Stimulated activated CD8-positive, alpha-beta memory T cell treated with anti-CD3 and anti-CD28 coated beads, Interleukin-15, amount 100 ng/mL, for 48 hours (primary cell): ENCODE measurements at regions not wholly inside any gene's neighbourhood (a gene's known extent, or its start where the extent isn't known, plus 50 kb on each side); places are given as distances from the start of the nearest gene placed in this dataset.
"Not testable (repeated sequence)": the region's sequence is repeated elsewhere in the genome, so short reads cannot be mapped to it uniquely, and the experiment has no call there.

ENCODE experiments used
- DNase-seq, 2 donors: peaks; one replicate each; pipeline ENCODE4 v3.0.0-alpha.2; 2020; ENCODE audit warnings: low read depth in 2 of 2

DNA sequence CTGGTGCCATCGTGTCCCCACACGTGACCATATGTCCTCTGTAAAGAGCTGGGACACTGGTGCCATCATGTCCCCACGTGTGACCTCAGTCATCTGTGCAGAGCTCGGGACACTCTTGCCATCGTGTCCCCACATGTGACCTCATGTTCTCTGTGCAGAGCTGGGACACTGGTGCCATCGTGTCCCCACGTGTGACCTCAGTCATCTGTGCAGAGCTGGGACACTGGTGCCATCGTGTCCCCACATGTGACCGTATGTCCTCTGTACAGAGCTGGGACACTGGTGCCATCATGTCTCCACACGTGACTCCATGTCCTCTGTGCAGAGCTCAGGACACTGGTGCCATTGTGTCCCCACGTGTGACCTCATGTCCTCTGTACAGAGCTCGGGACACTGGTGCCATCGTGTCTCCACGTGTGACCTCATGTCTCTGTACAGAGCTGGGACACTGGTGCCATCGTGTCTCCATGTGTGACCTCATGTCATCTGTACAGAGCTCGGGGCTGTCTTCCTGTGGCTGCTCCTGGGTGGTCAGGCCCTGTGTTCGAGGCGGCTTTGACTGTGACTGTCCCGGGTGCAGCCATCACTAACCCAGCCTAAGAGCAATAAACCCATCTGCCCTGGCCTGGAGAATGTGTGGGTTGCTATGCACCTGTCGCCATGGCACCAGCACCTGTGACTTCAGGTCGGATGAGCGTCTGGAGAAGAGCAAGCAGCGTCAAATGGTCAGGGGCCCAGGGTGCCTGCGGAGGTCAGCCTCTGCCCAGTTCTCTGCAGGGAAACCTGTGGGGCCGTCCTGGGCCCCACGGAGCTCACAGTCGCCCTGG is 334.4 kb downstream of the ADGRD1 start:
- no peak for DNase-seq

DNA sequence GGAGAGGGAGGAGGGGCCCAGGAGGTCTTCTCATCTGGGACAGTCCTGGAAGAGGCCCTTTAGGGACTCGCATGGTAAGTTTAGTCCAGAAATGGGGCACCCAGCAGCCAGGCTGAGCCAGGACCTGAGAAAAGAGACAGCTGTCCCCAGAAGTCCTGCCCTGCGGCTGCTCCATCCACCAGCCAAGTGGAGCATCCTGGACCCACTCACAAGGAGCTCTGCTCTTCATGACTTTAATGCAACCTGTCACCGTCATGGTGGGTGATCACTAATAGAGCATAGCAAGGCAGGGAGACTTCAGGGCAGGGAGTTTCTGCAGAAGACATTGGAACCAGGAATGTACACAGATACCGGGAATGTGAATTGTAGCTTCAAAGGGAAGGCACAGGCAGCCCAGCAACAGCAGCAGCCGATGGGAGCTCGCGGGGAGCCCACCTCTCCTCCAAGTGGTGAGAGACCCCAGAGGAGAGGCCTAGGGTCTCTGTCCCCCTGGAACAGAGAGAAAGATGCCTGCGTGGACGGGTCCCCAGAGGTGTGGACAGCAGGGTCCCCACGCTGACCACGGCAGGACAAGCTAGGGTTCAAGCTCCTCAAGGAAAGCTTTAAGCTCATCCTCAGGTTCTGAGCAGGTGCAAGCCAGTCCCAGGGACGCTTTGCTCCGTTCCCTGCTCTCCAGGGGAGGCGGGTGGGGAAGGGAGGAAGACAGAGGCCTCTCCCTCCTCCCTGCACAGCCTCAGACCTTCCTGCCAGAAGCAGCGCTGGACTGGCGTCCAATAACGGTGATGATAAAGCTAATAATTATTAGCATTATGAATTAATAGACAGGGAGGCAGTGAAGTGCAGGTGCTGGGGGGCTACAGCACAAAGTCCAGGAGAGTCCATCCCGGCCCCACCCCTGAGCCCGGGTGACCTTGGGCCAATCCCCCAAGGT is 335.3 kb downstream of the ADGRD1 start:
- not testable (repeated sequence) for DNase-seq

DNA sequence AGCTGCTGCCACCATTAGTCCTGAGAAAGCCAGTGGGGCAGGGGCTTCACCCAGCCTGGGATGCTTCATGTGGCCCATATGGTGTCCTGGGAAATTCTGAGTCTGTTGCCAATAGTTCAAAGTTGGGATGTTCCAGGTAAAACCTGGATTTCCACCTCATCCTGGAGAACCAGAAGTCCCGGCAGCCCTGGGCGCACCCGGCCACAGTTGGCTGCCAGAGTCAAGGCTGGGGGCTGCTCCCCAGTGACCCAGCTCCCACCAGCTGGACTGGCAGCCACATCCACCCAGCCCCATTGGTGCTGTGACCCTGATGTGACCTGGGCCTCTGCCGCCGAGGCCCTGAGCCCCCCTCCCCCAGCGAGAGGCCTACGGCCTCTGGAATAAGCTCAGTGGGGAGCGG is 336.1 kb downstream of the ADGRD1 start:
- DNase-seq, result not testable (repeated sequence)

DNA sequence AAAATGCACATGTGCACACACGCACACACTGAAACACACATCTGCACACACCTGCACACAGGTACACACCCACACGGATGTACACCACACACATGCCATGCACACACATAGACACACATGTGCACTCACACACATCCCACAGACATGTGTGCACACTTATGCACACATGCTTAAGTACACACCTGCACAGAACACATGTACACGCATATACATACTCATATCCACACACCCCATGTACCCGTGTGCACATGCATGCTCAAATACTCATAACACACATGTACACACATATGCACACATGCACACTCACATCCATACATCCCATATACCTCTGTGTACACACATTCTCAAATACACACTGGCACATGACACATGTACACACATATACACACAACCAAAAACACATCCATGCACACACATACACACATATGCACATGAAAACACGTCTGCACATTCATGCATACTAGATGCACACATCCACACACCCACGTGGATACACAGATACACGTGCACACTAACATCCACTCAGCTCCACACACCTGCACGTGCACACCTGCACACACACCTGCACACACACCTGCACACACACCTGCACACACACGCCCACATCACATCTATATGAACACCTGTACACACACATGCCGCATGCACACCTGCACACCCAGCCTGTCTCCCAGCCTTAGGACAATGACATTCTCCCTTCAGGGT is 336.7 kb downstream of the ADGRD1 start:
- DNase-seq, result no peak

DNA sequence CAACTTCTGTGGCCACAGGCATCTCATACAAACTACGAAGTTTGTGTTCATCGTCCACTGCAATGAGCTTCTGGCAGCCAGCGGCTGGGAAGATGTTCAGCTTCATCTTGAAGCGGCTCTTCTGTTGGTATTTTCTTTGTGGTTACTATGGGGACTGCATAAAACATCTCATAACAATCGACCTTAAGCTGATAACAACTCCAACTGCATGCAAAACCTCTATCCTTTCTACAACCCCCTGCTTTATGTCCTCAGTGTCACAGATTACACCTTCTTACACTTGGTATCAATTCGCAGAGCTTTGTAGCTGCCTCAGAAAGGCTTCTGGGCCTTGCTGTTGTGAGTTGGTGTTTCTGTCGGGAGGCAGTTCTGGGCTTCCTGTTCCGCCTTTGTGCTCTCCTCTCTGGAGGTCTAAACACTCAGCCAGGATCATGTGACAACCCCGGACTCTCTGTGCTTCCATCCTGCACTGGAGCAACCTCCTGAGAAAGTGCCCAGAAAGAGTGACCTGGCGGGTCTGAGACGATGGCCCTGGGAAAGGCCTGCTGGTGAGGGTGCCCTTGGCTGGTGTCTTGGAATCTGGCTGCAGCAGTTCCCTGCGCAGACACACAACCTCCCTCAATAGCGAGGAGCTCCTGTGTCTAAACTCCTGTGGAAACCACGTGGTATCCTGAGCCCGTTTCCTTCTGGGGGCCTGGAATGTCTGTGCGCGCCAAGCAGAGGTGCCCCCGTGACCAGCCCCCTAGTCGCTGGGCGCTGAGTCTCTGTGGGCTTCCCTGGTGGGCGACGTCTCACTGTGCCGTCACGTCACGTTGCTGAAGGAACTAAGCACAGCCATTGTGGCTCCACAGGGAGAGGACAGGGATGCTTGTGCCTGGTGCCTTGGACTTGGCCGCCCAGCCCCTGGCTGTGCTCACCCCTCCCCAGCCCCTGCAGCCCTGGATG is 339.6 kb downstream of the ADGRD1 start:
- not testable (repeated sequence) for DNase-seq

DNA sequence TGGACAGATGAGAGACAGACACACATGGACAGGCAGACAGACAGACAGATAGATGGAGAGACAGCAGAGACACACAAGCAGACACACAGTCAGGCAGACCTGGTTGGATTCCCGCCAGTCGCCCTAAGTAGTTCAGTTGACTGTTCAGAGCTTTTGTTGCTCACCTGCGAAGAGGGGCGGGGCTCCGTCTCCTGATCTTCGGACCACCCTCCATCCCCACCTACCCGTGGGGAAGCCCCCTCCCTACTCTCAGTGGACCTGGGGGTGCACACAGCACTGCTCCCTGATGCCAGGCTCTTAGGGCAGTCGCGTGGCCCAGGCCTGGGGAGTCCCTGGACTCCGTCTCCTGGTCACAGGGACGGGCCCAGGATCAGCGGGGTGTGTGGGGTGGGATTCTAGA is 341.0 kb downstream of the ADGRD1 start:
- not testable (repeated sequence) for DNase-seq

DNA sequence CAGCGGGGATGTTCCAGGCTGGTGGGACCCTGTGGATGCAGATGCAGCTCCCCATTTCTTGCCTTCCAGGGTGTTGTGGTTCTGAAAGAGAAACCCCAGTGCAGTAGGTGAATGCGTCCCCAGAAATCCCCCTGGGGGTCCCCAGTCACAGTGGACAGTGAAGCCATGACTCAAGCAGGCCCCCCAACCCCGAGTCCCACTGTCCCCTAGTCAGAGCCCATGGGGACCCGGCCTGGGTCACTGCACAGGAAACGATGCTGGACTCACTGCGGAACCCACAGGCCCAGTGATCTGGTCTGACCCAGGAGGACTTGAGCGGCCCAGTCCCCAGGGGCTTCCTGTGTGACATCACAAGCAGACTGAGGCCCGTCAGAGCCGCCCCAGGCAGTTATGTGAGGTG is 341.4 kb downstream of the ADGRD1 start:
- DNase-seq, result not testable (repeated sequence)

DNA sequence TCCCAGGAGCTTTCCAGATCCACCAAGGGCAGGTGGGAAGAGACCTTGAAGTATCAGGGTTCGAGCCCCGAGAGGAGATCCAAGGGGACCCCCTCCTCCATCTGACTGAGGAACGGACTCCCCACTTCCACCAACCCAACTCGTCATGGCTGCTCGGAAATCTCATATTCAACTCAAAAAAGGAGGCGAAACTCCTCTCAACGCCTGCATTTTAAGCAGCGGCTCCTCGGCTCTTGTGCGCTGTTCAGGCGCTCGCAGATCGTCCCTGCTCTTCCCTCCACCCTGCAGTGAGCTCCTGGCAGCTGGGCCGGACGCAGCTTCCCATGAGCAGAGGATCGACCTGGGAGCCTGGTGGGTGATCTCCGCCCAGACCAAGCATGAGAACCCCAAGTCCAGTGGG is 341.9 kb downstream of the ADGRD1 start:
- DNase-seq, result not testable (repeated sequence)

DNA sequence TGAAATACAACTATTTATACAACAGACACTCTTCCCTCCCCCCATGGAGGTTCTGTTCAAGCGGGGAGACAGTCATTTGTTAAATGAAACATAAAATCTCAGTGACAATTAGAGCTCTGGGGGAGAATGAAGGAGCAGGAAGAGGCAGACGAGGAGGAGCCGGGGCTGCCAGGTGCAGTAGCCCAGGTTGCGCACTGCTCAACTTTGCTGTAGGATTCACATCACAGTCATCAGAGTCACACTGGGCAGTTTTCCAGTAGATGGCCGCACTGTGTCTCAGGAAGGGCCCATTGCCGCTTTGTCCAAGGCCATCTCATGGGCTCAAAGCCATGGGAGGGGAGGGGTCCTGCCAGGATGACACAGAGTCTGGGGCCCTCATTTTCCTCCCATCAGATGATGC is 342.4 kb downstream of the ADGRD1 start:
- not testable (repeated sequence) for DNase-seq

DNA sequence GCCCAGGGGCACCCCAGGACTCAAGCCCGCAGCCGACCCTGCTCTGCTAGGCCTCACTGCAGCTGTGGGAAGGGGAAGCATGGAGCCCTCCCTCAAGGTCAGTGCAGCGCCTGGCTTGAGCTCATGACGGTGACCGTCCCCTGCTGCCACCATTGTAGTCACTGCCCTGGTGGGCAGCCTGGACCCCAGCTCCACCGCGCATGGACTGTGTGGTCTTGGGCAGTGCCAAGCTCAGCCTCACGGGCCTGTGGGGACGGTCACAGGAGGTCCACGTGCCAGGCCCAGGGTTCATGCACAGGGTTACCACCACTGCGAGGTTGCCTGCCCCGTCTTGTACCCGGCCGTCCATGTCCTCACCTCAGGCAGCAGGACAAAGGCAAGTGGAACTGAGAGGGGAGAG is 342.9 kb downstream of the ADGRD1 start:
- DNase-seq, result not testable (repeated sequence)

DNA sequence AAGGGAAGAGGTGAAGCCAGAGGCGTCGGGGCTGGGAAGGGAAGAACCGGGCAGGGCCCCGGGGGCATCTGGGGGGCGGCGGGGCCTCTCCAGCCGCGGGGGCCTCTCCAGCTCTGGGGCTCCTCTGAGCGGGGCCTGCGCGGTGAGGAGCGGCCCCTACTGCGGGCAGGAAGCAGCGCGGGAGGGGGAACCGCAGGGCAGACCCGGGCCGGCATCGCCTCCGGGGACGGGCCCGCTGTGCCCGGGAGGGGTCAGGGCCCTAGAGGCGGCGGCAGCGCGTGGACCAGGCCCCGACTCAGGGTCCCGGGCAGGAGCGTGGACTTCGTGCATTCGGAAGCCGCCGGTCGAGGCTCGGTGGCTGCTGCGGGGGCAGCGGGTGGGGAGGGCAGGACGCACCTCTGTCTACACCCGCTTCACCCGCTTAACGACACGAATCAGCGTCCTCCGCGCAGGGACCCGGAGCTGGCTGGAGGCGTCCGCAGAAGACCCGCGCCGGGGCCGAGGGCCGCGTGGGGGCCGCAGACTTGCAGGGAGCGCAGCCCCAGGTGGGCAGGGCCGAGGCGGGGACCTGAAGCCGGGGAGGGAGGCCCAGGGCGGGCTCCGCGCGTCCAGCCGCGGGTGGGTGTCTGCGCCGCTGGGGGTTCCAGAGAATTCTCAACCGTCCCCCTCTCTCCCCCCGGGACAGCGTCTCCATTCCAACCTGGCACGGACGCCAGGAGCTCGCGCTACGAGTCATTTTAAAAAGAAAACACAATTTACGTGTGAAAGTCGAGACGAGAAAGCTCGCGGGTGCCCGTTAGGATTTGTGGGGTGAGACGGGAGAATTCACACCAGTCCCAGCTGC is 345.0 kb downstream of the ADGRD1 start:
- DNase-seq, result not testable (repeated sequence)

DNA sequence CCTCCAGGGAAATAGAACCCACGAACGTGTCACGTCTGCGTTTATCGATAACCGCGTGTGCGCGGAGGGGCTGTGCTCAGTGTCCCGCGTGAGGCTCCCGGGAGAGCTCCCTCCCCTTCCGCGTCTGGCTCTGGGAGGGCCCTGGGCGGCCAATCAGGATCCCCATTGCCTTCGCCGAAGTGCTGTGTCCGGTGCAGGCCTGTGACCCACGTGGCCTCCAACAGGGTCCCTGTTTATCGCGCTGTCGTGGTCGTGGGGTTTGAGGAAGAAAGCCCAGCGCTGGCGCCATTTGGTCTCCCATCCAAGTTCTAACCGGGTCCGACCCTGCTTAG is 345.6 kb downstream of the ADGRD1 start:
- not testable (repeated sequence) for DNase-seq

DNA sequence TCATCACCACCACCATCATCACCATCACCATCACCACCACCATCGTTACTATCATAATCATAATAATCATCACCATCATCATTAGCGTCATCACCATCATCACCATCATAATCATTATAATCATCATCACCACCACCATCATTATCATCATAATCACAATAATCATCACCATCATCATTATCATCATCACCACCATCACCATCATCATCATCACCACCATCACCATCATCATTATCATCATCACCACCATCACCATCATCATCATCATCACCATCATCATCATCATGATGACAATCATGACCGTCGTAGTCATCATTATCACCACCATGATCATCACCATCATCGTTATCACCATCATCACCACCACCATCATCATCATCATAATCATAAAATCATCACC is 349.9 kb downstream of the ADGRD1 start:
- not testable (repeated sequence) for DNase-seq

DNA sequence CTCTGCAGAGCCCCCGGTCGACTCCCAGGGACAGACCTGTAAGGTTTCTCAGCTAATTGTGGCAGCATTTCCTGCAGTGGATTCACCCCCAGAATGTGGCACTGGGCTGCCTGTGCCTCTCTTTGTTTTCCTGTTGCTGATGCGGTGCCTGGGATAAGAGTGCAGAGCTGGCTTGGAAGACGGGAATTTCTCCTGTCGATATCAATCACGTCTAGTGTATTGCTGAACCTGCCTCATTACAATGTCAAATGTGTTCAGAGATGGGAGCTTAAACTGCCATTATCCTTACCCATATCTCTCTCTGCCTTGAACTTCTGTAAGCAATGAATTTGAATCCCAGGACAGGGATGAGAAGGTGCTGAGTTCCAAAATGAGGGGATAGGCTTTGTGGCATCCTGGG is 350.9 kb downstream of the ADGRD1 start:
- not testable (repeated sequence) for DNase-seq

DNA sequence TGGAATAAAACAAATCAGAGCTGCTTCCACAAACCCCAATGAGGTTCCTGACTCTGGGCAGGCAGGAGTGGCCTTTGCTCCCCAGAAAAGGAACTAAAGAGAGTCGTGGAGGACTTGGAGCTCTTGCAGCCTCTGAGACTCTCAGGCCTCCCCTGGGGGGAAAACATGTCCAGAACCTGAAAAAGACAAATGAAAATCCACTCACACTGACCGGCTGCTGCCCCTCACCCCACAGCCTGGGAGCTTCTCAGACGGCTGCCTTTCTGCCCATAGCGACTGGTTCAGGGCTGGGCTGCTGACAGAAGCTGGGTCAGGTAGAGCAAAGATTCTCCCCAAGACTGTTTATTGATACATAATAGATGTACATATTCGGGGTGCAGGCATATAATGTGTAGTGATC is 356.0 kb downstream of the ADGRD1 start:
- DNase-seq, result no peak

DNA sequence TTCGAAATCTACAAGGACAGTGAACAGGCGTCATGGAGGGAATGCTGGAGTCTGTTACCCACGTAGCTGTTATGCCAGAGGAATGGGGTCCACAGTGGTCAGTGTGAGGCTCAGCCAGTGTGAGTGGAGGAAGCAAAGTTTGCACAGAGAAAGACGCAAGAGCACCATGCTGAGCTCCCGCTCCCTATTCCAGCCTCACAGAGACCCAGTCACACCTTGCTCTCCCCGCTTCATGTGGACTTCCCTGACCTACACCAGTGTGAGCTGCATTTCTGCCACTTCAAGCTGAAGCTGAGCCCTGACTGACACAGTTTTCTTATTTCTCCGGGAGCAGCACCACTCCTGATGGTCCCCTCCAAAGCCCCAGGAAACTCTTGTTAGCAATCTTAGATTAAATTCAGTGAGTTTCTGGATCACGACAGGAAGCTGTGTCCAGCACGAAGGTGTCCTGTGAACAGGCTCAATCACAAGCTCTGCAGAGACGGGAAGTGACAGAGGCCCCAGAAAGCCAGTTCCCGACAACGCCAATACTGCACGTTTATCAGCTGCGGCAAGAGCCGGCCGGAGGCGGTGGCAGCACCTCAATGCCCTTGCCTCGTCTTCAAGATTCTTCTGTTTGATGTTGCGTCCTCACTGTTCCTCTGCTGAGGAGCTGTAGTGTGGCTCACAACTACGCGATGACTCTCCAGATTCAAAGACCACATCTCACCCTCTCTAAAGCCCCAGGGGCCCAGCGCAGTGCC is 356.7 kb downstream of the ADGRD1 start:
- DNase-seq, result not testable (repeated sequence)

DNA sequence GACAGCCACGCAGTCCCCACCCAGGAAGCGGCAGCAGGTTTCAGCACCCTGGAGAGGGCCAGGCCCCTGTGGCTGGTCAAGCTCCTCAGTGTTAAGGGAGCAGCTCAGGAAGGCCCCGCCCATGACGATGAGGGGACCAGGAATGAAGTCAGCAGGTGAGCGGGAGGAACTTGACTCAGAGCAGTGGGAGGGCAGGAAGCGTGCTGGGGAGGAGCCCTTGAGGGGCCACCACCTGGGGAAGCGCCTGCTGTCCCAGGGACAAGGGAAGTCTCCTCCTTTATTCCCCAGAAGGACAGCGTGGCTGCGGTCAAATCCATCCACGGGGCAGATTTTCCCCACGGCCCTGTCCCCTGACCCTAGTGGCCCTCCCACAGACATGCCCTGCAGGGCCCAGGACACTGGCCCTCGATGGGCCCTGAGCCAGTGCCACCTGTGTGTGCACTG is 357.6 kb downstream of the ADGRD1 start:
- peak in 1 of 2 donors; percentile 17 for DNase-seq

DNA sequence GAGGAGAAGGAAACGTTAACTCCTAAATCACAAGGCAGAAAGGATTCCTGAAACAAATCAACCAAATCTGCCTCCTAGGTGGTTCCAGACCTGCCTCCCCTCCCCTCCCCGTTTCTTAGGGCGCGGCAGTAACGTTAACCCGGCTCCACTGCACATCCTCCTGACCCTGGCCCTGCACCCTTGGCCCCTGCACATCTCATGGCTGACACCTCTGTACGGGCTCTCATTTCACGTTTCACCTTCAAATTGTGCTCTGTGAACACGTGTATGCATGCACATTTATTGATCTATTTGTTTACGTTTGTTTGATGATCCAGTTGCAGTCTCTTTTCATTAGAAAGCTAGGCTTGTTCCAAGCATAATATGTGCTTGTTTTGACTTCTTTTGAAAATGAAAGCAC is 358.1 kb downstream of the ADGRD1 start:
- no peak for DNase-seq

DNA sequence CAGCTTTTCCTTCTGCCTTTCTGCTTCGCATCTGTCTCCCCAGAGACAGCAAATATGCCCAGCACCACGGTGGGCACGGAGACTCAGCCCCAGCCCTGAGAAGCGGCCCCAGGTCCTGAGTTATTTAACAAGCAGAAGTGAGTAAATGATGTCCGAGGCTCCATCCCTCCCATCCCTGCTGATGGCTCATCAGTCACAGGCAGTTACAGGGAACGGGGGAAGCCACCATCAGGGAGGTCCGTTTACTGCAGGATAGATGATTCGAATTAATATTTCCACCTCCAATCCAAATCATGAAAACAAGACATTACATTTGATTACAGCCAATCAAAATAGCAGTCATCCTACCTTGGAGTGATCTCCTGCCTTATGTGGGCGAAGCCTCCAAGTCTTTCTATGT is 358.7 kb downstream of the ADGRD1 start:
- not testable (repeated sequence) for DNase-seq
